ENCODE measurements at regions not wholly inside any gene's neighbourhood (a gene's known extent, or its start where the extent isn't known, plus 50 kb on each side); places are given as distances from the start of the nearest gene placed in this dataset.

GRCh38 chr2:15809404-15809803 lies 130.9 kb upstream of the MYCN start:
- Histone ChIP-seq H3K4me1 (no peaks in the 10 kb centered on the region), H3K4me3 (no peak overlapping the region), H3K27me3 (no peaks in the 10 kb centered on the region), H3K27ac (no peak overlapping the region), H3K9me3 (no peaks in the 10 kb centered on the region), H3K36me3 (no peaks in the 10 kb centered on the region)
- intact Hi-C loops (cut with DNase I): no loop called here
- WGBS, 2 donors: 88 to 92% methylated on average over 4 to 5 of the region's 11 CpGs
- no peak for DNase-seq
- TF ChIP-seq CTCF (IDR thresholded peaks at IDR 0.05) (no peak), POLR2A (IDR thresholded peaks at IDR 0.05) (no peak)

- intact Hi-C loops (cut with DNase I): no loop called here
- DNase-seq: no peak
- 65 to 85% methylated on average over 7 to 10 of the region's 12 CpGs for WGBS, 2 donors
- Histone ChIP-seq H3K36me3 (no peaks in the 10 kb centered on the region), H3K27me3 (no peaks in the 10 kb centered on the region), H3K9me3 (no peaks in the 10 kb centered on the region), H3K4me3 (no peak overlapping the region), H3K27ac (no peak overlapping the region), H3K4me1 (no peaks in the 10 kb centered on the region)
- TF ChIP-seq POLR2A (IDR thresholded peaks at IDR 0.05): no peak
- no peak for TF ChIP-seq CTCF (IDR thresholded peaks at IDR 0.05)
Observed at GRCh38 chr2:15810477-15811150, 129.7 kb upstream of the MYCN start.

GRCh38 chr2:15811367-15811766 lies 129.0 kb upstream of the MYCN start:
- H3K4me3 ChIP-seq: no peak overlapping the region
- WGBS, 2 donors: 81 to 92% methylated on average over 4 to 8 of the region's 8 CpGs

GRCh38 chr2:15812187-15812780 lies 128.1 kb upstream of the MYCN start:
- Histone ChIP-seq H3K9me3 (no peaks in the 10 kb centered on the region), H3K4me3 (no peak overlapping the region), H3K36me3 (no peaks in the 10 kb centered on the region), H3K27me3 (peaks cover 0 to 3% (median 0%) of the 10 kb centered on the region in 4 donors), H3K27ac (no peak overlapping the region), H3K4me1 (no peaks in the 10 kb centered on the region)
- DNase-seq: no peak
- intact Hi-C loops (cut with DNase I): no loop called here
- WGBS, 2 donors: 68 to 69% methylated on average over 10 of the region's 10 CpGs
- TF ChIP-seq POLR2A (IDR thresholded peaks at IDR 0.05) (no peak), CTCF (IDR thresholded peaks at IDR 0.05) (peak in 1 of 6 experiments; percentile 3)

More at GRCh38 chr2:15811367-15811766, 129.0 kb upstream of the MYCN start:
- no peak for TF ChIP-seq POLR2A (IDR thresholded peaks at IDR 0.05)
- TF ChIP-seq CTCF (IDR thresholded peaks at IDR 0.05): no peak
- intact Hi-C loops (cut with DNase I): no loop called here
- H3K9me3 ChIP-seq: no peaks in the 10 kb centered on the region
- H3K27ac ChIP-seq: no peak overlapping the region
- no peak for DNase-seq
- no peaks in the 10 kb centered on the region for H3K27me3 ChIP-seq
- H3K36me3 ChIP-seq: no peaks in the 10 kb centered on the region
- no peaks in the 10 kb centered on the region for H3K4me1 ChIP-seq

GRCh38 chr2:15813481-15814266 lies 126.7 kb upstream of the MYCN start:
- WGBS, 2 donors: 84 to 88% methylated on average over 2 to 5 of the region's 7 CpGs
- TF ChIP-seq POLR2A (IDR thresholded peaks at IDR 0.05) (no peak), CTCF (IDR thresholded peaks at IDR 0.05) (no peak)
- H3K4me1 ChIP-seq: no peaks in the 10 kb centered on the region
- no peaks in the 10 kb centered on the region for H3K36me3 ChIP-seq
- no peaks in the 10 kb centered on the region for H3K9me3 ChIP-seq
- no peak for DNase-seq
- intact Hi-C loops (cut with DNase I): no loop called here
- peaks cover 0 to 4% (median 0%) of the 10 kb centered on the region in 4 donors for H3K27me3 ChIP-seq
- H3K27ac ChIP-seq: no peak overlapping the region
- no peak overlapping the region for H3K4me3 ChIP-seq
